Thyroid gland (tissue), 4 donors: ENCODE measurements at regions not wholly inside any gene's neighbourhood (a gene's known extent, or its start where the extent isn't known, plus 50 kb on each side); places are given as distances from the start of the nearest gene placed in this dataset.

Experiments
- POLR2A ChIP-seq, 2 donors: fragments of 450-650 bp; IDR thresholded peaks; one replicate each; pipeline ENCODE4 v1.6.1; 2017; ENCODE audit warnings: antibody characterized with exemption in 2 of 2, mild to moderate bottlenecking in 2 of 2, moderate library complexity in 1 of 2
- TF ChIP-seq, protein P1 (sequence below), 6 experiments: fragments of 200-600 bp in 3 of 6; fragments of 450-650 bp in 3 of 6; sonication (generic) in 3 of 6; IDR thresholded peaks; one replicate each; pipeline ENCODE4 v1.5.1; 2016 to 2019; ENCODE audit warnings: antibody characterized with exemption in 6 of 6, mild to moderate bottlenecking in 2 of 6, inconsistent platforms in 1 of 6, moderate library complexity in 1 of 6

DNA sequence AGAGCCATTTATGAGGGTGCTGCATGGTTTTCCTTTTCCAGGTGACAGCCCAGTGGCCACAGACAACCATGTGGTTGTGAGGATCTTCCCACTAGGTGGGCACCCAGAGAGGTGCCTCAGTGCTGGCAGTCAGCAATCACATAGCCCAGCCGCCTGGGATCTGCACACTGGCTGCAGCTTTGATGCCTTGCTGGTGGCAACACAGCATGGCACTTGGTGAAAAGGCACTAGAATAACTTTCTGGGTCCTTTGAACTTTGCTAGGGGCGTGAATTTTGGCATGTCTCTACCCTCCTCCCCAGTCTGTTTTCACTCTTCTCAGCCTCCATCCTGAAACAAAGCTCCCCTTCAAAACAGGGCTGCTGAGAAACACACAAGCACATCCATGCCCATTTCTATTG is 108.8 kb upstream of the RPL34 start:
- TF ChIP-seq, protein P1, sequence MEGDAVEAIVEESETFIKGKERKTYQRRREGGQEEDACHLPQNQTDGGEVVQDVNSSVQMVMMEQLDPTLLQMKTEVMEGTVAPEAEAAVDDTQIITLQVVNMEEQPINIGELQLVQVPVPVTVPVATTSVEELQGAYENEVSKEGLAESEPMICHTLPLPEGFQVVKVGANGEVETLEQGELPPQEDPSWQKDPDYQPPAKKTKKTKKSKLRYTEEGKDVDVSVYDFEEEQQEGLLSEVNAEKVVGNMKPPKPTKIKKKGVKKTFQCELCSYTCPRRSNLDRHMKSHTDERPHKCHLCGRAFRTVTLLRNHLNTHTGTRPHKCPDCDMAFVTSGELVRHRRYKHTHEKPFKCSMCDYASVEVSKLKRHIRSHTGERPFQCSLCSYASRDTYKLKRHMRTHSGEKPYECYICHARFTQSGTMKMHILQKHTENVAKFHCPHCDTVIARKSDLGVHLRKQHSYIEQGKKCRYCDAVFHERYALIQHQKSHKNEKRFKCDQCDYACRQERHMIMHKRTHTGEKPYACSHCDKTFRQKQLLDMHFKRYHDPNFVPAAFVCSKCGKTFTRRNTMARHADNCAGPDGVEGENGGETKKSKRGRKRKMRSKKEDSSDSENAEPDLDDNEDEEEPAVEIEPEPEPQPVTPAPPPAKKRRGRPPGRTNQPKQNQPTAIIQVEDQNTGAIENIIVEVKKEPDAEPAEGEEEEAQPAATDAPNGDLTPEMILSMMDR (IDR thresholded peaks at IDR 0.05): no peak
- TF ChIP-seq POLR2A (IDR thresholded peaks at IDR 0.05): no peak
